ENCODE measurements at regions not wholly inside any gene's neighbourhood (a gene's known extent, or its start where the extent isn't known, plus 50 kb on each side); places are given as distances from the start of the nearest gene placed in this dataset.

DNA sequence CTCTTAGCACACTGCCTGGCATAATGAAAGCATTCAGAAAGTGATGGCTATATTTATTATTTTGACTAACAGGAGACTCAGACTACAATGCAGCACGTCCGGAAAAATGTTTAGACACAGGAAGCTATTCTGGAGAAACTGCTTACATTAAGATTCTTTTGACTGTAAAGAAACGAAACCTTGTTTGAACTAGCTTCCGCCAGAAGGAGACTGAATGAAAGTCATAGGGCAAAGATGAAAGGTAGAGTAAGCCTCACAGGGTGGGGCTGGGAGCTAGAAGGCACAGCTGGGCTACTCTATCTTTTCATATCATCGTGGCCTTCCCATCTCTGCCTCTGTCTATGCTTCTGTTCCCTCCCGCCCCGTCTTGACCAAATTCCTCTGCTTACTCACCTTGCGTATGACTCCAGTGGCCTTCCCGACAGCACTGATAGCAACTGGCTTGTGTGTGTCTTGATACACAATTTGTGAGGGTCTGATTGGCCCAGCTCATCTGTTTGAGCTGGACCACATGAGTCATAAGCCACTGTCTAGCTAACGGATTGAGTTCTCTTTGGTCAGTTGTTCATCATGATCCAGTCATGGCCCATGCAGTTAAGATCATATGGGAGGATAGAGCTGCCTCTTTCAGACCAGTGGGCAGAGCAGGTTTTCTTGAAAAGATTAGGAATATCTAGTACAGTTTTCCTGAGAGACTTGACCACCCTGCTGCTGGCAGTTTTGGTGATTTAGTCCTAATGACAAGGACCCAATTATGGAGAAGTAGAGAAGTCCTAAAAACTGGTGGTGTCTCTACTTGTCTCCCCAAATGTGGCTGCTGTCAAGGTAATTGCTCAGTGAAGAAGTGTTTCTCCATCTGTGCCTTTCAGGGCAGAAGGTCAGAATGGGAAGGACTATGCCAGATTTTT is 151.5 kb upstream of the SLC38A2 start:
- Mint-ChIP-seq H3K4me1 (peaks cover under 1% of the 10 kb centered on the region), H3K36me3 (ENCODE audit: low read depth) (peaks cover 3% of the 10 kb centered on the region), H3K27ac (no peak overlapping the region), H3K27me3 (no peaks in the 10 kb centered on the region), H3K4me3 (no peak overlapping the region), H3K9me3 (peaks cover 7% of the 10 kb centered on the region)
- intact Hi-C loops (cut with micrococcal nuclease): no loop called here
- DNase-seq (no peak), ATAC-seq (ENCODE audit: low read depth) (no peak)
- ChIA-PET POLR2A (no interaction called here), CTCF (no interaction called here)
- TF ChIP-seq, protein P1, sequence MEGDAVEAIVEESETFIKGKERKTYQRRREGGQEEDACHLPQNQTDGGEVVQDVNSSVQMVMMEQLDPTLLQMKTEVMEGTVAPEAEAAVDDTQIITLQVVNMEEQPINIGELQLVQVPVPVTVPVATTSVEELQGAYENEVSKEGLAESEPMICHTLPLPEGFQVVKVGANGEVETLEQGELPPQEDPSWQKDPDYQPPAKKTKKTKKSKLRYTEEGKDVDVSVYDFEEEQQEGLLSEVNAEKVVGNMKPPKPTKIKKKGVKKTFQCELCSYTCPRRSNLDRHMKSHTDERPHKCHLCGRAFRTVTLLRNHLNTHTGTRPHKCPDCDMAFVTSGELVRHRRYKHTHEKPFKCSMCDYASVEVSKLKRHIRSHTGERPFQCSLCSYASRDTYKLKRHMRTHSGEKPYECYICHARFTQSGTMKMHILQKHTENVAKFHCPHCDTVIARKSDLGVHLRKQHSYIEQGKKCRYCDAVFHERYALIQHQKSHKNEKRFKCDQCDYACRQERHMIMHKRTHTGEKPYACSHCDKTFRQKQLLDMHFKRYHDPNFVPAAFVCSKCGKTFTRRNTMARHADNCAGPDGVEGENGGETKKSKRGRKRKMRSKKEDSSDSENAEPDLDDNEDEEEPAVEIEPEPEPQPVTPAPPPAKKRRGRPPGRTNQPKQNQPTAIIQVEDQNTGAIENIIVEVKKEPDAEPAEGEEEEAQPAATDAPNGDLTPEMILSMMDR (IDR thresholded peaks at IDR 0.05): no peak

DNA sequence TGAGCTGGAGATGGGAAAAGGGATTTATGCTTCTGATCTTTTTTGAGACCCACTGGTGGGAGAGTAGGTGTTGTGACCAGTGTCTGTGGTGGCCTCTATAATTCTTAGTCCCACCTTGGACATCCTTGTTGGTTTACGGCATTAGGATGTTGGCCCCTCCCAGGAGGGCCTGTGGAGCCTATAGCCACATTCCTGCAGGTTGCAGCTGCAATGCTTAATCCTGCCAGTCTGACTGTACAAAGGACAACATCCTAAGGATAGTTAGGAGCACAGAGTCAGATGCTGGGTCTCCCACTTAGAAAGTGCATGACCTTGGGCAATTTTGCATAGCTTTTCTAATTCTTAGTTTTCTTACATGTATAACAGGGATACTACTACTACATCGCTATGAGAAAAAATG is 150.9 kb upstream of the SLC38A2 start:
- H3K4me1 Mint-ChIP-seq: peaks cover 1% of the 10 kb centered on the region
- intact Hi-C loops (cut with micrococcal nuclease): no loop called here
- H3K27me3 Mint-ChIP-seq: no peaks in the 10 kb centered on the region
- H3K4me3 Mint-ChIP-seq: no peak overlapping the region
- CTCF ChIA-PET: no interaction called here
- peaks cover 5% of the 10 kb centered on the region for H3K9me3 Mint-ChIP-seq
- DNase-seq (no peak), ATAC-seq (ENCODE audit: low read depth) (no peak)
- no peak overlapping the region for H3K27ac Mint-ChIP-seq
- TF ChIP-seq, protein P1 (IDR thresholded peaks at IDR 0.05): no peak
- H3K36me3 Mint-ChIP-seq (ENCODE audit: low read depth): peaks cover 3% of the 10 kb centered on the region
- POLR2A ChIA-PET: no interaction called here

DNA sequence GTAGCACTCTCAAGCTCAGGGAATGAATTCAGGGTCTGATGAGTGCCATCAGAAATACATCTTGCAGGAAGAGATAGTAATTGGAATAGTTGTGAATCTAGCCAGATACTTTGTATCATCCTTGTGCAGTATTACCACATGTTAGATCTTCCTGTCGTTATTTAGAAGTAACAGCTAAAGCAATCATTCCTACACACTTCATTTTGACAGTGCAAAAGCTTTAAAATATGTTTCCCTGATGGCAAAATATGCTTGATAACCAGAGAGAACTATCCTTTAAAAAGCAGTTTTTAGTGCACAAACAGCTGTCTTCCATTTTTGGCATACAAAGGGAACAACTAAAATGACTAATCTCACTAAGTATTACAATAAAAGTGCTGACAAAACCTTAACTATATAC is 149.5 kb upstream of the SLC38A2 start:
- Mint-ChIP-seq H3K4me1 (peaks cover 11% of the 10 kb centered on the region), H3K4me3 (no peak overlapping the region), H3K27ac (no peak overlapping the region), H3K36me3 (ENCODE audit: low read depth) (peaks cover 3% of the 10 kb centered on the region), H3K9me3 (no peaks in the 10 kb centered on the region), H3K27me3 (no peaks in the 10 kb centered on the region)
- intact Hi-C loops (cut with micrococcal nuclease): no loop called here
- CTCF ChIA-PET: no interaction called here
- DNase-seq (no peak), ATAC-seq (ENCODE audit: low read depth) (no peak)
- POLR2A ChIA-PET: no interaction called here
- TF ChIP-seq, protein P1 (IDR thresholded peaks at IDR 0.05): no peak

DNA sequence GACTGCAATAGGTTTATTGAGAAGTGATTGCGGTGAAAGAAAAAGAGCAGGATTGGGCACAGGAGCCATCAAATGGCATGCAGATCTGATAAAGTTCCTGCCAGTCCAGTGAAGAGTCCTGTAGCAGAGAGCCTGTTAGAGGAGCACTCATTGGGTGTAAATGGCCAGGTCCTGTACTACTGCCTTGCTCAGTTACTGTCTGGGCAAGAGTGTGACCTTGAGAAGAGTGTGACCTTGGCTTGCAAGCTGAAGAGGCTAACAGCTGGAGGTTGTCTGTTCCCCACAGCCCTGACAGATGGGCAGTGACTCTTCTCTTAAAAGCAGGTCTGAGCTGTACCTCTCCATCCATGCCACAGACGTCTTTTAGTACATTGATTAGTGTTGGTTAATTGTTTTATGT is 148.6 kb upstream of the SLC38A2 start:
- TF ChIP-seq, protein P1 (IDR thresholded peaks at IDR 0.05): no peak
- Mint-ChIP-seq H3K9me3 (no peaks in the 10 kb centered on the region), H3K36me3 (ENCODE audit: low read depth) (peaks cover 3% of the 10 kb centered on the region), H3K27ac (no peak overlapping the region), H3K4me3 (no peak overlapping the region), H3K4me1 (peaks cover 15% of the 10 kb centered on the region), H3K27me3 (no peaks in the 10 kb centered on the region)
- ChIA-PET CTCF (no interaction called here), POLR2A (no interaction called here)
- DNase-seq (no peak), ATAC-seq (ENCODE audit: low read depth) (no peak)
- intact Hi-C loops (cut with micrococcal nuclease): no loop called here

DNA sequence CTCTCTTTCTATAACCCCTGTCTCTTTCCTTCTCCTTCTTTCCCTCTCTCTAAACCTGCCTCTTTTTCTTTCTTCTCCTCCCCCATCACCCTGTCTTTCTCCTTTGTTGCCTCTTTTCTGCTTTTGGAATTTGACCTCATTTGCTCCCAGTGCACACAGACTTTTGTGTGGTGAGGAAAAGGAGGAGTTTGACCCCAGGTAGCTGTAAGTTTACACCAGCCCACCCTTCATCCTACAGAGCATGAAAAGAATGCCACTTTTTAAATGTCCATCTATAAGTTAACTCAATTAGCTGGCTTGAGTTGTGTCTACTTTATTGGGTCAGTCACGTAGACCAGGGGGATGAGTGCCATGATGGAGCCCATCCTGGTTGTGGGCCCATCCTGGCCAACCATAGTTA is 146.8 kb upstream of the SLC38A2 start:
- TF ChIP-seq, protein P1 (IDR thresholded peaks at IDR 0.05): no peak
- ChIA-PET CTCF (no interaction called here), POLR2A (no interaction called here)
- intact Hi-C loops (cut with micrococcal nuclease): no loop called here
- Mint-ChIP-seq H3K4me3 (no peak overlapping the region), H3K4me1 (peaks cover 15% of the 10 kb centered on the region), H3K27ac (no peak overlapping the region), H3K9me3 (no peaks in the 10 kb centered on the region), H3K27me3 (no peaks in the 10 kb centered on the region), H3K36me3 (ENCODE audit: low read depth) (no peaks in the 10 kb centered on the region)
- DNase-seq: no peak
- no peak for ATAC-seq (ENCODE audit: low read depth)
